Ureter (tissue), 1 donor: ENCODE measurements at regions not wholly inside any gene's neighbourhood (a gene's known extent, or its start where the extent isn't known, plus 50 kb on each side); places are given as distances from the start of the nearest gene placed in this dataset.
"Not testable (repeated sequence)": the region's sequence is repeated elsewhere in the genome, so short reads cannot be mapped to it uniquely, and the experiment has no call there.

Experiments used
- DNase-seq: peaks from one replicate; pipeline ENCODE4 v3.0.0-alpha.2; 2020; ENCODE audit warnings: low spot score
- donor health status: DM: yes; HTN: yes; CAD: no.

- no peak for DNase-seq
Observed at GRCh38 chr7:91566402-91566732, 302.1 kb downstream of the FZD1 start.

DNA sequence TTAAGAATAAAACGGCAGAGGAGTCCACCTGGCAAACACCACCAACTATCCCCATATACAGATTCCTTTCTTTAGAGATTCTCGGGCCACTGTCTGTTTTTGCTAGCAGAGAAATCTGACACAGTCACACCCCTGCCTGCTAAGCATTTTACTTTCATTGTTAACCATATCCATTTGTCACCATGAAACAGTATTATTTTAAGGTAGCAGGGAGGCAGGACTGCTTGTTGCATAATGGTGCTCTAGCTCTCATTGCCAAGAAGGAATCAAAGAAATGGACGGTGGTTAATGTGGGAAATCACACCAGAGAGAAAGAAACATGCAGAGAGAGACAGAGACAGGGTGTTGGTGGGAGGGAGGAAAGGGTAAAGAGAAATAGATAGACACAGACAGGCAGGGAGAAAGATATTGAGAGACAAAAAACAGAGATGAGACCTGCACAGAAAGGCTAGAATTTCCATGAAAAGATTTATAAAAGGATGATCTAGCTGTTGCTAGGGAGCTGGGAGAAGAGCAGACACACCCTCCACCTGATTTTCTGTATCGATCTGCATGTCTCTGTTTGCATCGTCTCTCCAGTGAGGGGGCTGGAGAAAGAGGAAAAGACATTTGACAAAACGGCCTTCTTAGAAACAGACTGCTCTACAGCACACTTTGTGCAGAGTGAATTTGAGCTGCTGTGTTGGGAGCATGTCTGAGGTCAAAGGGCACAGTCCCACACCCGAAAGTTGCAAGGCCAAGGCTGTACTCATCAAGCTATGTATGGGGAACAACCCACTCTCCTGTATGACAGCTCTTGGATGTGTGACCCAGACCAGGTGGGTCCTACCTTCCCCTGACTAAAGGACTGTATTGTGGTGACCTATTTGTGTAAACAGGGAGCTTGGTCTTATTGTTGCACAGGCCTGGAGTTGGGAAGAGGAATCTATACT is 303.1 kb downstream of the FZD1 start:
- no peak for DNase-seq

DNA sequence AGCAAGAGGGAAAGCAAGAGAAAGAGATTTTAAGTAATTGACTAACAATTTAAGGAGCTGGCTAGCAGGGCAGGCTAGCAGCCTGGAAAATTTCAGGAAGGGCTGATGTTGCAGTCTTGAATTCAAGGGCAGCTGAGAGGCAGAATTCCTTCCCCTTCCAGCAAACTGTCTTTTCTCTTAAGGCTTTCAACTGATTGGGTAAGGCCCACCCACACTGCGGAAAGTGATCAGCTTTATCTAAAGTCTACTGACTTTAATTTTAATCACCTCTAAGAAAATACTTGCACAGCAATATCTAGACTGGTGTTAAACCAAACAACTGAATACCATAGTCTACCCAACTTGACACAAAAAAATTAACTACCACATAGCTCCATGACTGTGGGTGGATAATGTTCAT is 303.9 kb downstream of the FZD1 start:
- DNase-seq, result no peak

DNA sequence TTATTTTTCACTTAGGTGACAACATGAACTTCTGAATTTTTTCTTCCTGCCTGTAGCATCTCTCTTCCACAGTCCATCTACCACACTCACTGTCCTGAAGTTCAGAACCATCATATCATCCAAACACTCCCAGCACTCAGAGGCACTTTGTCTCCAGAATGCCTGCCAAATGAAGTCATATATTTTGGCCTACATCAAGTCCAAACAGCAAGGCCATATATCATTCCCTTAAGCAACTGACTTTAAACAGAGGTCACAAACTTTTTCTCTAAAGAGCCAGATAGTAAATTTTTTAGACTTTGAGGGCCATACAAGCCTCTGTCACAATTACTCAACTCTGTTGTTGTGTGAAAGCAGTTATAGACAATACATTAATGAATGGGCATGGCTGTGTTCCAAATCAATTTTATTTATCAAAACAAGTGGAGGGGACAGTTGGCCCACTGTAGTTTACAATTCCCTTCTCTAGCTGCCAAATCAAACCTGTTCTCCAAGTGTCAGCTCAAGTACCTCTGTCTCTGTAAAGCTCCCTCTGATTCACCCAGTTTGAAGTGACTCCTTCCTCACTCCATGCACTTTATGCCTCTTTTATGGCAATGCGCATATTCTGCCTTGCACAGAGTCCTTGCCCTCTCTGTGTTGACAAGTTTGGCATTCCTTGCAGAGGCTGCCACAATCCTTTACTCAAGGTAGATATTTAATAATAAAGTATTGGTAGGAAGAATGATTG is 305.7 kb downstream of the FZD1 start:
- DNase-seq, result no peak

GRCh38 chr7:91570560-91570959 is 306.3 kb downstream of the FZD1 start:
- no peak for DNase-seq

DNA sequence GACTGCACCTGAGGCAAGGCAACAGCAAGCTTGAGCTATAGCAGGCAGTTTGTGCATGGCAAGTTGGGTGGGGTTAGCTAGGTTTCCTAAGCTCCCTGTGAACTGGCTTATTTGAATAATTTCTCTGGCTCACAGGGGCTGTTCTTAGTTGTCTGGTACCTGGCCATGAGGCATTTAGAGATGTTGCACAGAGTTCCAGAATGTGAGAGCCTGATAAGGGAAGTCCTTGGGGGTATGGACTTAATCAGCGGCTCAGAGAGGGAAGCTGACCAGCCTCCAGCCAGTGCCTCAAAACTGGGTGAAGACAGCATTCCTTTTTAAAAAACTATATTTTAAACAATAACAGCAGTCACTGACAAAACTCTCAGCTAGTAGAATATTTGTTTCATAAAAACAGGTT is 307.4 kb downstream of the FZD1 start:
- DNase-seq, result no peak

GRCh38 chr7:91573405-91573804 is 307.1 kb downstream of the MTERF1 start:
- DNase-seq, result no peak

DNA sequence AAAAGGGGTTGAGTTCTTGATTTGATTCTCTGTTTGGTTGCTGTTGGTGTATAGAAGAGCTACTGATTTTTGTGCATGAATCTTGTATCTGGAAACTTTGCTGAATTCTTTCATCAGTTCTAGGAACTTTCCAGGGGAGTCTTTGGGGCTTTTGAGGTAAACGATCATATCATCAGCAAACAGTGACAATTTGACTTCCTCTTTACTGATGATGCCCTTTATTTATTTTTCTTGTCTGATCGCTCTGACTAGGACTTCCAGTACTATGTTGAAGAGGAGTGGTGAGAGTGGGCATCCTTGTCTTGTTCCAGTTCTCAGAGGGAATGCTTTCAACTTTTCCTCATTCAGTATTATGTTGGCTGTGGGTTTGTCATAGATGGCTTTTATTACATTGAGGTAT is 304.0 kb downstream of the MTERF1 start:
- DNase-seq, result not testable (repeated sequence)

DNA sequence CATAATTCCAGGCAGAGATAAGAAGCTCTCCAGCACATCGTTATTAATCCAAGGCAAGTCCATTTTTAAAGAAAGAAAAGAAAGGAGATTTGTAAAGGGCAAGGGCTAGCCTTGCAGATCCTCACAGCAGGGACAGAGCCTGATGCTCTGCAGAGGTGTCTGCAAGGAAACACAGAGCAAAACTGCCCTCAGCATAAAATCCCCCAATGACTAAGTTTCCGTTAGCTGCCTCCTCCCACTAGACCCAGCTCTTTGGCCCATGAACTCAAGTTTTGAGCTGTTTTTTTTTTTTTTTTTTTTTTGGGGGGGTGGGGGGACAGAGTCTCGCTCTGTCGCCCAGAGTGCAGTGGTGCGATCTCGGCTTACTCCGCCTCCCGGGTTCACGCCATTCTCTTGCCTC is 300.7 kb downstream of the MTERF1 start:
- no peak for DNase-seq

DNA sequence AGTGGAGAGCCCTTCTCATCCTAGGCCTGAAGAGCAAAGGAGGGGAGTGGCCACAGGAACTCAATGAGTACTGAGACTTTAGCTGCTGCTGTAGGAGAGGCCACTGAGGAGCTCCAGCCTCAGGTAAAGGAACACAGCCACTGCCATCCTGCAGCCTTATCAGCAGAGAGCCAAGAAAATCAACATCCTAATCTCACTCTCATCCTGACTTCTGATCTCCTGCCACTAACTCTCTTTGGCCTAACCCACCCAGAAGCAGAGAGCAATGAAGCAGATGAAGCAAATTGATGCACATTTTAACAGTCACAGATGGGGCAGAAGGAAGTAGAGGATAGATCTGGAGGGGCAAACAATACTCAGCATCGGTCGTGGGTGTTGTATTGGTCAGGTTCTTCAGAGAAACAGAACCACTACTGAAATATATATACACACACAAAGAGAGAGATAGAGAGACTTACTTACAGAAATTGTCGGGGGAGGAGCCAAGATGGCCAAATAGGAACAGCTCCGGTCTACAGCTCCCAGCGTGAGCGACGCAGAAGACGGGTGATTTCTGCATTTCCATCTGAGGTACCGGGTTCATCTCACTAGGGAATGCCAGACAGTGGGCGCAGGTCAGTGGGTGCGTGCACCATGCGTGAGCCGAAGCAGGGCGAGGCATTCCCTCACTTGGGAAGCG is 297.6 kb downstream of the MTERF1 start:
- no peak for DNase-seq

DNA sequence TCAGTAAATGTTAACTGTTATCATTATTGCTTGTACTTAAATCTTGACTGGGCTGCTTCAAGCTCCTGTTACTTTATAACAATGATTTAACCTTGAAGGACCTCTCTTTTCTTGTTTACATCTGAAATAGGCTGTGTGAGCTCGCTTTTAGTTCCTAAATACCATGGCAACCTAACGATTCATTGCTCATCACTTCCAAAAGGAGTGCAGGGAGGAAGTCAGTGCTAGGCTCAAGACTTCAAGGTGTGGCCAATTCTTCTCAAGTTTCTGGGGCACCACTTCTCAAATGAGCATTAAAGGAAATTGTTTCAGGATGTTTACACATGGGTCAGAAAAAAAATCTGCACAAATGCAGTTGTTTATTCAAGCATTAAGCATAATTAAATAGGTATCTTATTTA is 284.2 kb downstream of the MTERF1 start:
- no peak for DNase-seq

DNA sequence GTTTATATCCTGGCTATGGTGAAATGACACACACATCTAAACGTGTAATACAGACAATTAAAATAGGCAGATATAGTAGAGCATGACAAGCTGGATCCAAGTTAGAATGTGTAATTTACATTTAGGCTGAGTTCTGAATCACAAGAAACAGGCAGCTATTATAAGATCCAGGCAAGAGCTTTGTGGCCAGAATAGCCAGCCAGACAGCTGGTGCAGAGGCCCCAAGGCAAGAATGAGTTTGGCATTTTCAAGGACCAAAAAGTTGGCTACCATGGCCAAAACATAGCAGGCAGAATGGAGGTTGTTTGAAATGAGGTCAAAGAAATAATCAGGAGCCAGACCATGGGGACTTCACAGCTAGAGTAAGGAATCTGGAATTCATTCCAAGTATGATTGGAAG is 281.7 kb downstream of the MTERF1 start:
- DNase-seq, result no peak

- no peak for DNase-seq
Observed at GRCh38 chr7:91600112-91600511, 280.4 kb downstream of the MTERF1 start.

- no peak for DNase-seq
Observed at GRCh38 chr7:91603707-91604106, 276.8 kb downstream of the MTERF1 start.

- DNase-seq, result no peak
Observed at GRCh38 chr7:91608606-91609005, 271.9 kb downstream of the MTERF1 start.

DNA sequence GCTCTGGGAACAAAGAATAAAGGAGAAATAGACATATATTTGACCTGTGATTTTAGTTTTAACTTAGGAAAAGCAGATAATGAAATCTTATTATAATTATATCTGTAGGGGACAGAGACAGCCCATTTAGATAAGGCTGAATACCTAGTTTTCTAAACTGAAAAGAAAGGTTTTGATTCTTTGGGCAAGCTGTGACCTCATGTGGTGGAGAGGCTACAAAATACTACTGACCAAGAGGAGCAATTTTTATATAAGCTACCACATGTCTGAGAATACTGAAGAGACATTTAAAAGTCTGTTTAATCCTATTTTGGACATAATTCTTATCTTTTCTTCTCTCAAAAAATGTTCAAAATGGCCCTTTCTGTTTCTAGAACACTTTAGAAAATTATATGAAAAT is 271.0 kb downstream of the MTERF1 start:
- no peak for DNase-seq

GRCh38 chr7:91614431-91614830 is 266.1 kb downstream of the MTERF1 start:
- no peak for DNase-seq

DNA sequence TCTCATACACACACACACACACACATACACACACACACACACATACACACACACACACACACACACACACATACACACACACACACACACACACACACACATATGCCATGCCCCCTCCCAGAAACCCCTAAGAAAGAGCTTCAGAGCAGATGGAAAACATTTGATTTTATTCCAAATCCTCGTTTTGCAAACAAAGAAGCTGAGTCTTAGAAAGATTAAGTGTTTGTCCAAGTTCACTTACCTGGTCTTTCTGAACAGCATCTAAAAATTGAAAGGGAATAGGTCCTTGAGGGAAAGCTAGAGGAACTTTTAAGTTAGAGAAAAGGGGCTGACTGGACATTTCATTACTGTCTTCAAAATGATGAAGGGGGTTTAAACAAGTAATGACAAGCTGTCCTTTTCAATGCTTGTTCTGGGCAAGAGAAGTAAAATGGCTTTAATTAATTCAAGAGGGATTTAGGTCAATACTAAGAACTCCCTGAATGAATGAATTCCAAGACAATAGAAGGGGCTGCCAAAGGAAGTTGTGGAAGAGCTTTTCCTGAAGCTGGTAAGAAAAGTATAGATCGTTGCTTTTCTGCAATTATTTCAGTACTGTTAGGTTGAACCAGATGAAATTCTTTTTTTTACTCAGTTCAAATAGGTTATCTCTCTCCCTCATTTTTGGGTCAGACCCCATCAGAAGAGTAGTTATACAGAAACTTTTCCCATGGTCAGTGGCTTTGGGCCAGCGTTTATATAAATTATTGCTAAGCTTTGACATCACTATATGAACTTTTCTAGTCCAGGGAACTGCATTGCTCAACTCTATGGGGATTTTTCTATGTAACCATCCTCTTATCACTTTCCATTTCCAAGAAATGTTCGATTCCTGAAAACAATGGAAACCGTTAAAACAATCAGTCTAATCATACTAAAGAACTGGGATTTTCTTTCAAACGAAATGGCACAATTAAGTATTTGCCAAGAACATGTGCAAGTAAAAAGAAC is 261.4 kb downstream of the MTERF1 start:
- DNase-seq, result no peak

DNA sequence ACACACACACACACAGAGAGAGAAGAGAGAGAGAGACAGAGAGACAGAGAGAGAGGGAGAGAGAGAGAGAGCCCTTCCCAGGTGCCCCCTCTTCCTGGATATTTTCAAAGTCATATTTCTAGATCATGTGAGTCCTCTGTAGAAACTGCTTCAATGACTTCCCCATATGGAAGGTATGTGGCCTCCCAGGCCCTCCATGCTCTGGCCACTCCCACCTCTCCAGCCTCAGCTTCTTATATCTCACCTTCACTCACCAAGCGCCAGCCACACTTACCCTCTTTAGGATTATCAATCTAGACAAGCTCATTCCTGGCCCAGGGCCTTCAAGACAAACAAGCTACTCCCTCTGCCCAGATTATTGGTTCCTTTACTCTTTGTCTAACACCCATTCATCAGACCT is 259.7 kb downstream of the MTERF1 start:
- no peak for DNase-seq

GRCh38 chr7:91627324-91627723 is 253.2 kb downstream of the MTERF1 start:
- not testable (repeated sequence) for DNase-seq

- no peak for DNase-seq
Observed at GRCh38 chr7:91628742-91629141, 251.8 kb downstream of the MTERF1 start.
